GM19043 (cell line): ENCODE measurements at regions not wholly inside any gene's neighbourhood (a gene's known extent, or its start where the extent isn't known, plus 50 kb on each side); places are given as distances from the start of the nearest gene placed in this dataset.

Source experiments
- ATAC-seq: cut with Tn5 transposase; IDR thresholded peaks from one replicate; pipeline ENCODE4 v1.9.1; 2021; ENCODE audit warnings: low read depth; ENCODE audit not compliant: unreplicated experiment

DNA sequence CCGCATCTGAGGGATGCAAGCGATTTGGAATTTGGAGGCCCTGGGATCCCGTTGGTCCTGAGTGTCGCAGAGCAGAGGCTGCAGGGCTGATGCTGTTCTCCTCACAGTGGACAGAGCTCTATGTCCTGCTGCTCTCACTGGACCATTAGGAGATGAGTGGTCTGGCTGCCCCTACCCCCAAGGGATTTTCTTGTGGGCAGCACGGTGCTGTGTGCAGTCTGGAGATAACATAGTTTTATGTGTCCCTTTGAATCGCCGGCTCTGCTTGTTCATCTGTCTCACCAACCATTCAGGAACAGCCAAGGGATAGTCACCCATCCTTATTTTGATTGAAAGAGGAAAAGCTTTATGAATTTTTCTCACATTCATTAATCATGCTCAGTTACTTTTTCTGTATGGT lies 49.9 kb downstream of the CHRM3 start:
- ATAC-seq, result no peak

DNA sequence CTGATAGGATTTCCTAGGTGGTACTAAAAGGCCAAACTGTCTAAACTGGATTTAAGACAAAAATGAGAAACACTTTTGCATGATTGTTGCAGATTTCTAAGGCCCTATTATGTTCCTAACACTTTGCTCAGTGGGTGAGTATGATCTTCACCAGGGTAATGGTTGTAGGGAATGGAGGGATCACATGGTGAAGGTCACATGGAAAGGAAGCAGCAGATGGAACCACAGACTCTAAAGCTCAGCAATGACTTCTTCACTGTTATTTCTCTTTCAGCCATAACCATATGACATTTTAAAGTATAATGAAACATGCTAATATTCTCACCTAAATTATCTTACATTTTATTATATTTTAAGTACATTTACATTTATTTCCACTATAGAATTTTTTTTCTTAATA lies 51.5 kb downstream of the CHRM3 start:
- no peak for ATAC-seq

DNA sequence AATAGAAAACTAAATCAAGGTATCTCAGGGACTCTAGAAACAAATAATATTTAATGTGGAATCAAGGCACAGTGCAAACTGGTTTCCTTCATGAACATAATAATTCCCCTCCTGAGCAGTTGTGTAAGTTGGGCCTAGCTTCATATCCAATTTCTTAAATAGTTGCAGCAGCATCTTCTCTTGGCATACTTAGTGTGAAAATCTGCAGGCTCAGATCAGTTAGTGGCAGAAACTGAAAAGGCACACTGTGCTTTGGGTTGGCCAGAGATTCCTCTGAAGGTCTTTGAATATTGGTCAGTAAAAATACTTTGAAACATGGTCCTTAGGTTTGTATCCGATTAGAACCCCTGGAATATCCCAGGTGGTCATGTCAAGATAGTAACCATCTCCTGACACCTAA lies 52.5 kb downstream of the CHRM3 start:
- no peak for ATAC-seq

DNA sequence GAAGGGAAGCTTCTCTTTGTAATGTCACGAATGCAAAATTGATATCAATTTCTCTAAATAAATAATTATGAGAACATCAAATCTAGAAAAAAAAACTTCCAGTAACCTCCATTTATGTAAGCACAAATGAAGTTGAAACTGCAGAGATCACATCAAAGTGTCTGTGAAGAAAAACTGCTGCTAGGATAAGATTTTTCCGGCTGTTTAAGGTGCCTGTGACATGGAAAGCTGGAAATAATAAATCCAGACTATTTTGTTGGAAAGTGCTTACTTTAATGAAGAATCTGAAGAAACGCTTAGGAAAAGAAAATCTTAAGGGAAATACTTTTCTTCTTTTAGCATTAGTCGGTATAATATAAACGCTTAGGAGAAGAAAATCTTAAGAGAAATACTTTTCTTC lies 57.0 kb downstream of the CHRM3 start:
- ATAC-seq, result no peak

DNA sequence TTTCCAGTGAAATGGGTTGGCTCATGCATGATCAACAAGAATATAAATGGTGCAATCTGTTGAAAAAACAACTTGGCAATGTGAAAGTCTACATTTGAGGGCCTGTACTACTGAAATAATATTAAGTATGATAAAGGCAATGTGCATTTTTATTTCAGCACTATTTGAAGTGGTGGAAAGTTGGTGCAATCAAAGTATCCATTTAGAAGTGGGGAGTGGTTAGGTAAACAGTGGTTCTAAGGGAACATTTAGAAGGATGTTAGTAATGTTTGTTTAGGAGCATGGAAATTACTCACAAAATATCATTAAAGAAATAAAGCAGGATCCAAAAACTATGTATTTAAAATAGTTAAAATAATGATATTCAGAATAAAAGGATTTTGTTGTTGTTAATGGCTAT lies 60.2 kb downstream of the CHRM3 start:
- no peak for ATAC-seq

DNA sequence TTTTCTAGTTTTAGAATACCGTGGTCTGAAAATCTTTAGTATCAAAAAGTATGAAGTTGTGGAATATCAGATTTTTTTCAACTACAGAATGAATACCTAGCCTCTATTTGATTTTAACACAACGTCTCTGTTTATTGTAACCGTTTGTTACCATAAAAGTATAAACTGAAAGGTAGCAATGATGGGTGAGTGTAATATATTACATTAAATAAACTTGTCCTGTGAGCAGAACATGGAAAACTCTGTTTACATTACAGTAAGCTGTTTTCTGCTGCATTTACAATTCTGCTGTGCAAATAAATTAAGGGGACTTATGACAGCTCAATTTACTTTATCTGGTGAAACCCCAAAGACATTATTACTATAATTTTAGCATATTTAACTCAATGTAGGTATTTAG lies 62.5 kb downstream of the CHRM3 start:
- ATAC-seq, result no peak

DNA sequence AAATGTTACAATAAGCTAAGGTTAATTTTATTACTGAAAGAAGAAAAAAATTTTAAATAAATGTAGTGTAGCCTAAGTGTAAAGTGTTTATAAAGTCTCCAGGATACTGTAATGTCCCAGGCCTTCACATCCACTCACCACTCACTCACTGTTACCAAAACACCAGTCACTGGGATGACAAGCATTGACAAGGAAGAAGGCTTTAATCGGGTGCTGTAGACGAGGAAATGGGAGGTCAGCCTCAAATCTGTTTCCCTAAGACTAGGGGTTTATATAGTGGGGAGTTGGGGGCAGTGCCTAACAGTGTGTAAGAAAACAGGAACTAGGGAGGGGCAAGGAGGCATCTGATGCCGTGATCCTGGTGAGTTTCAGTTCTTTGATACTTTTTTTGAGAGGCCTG lies 69.4 kb downstream of the CHRM3 start:
- no peak for ATAC-seq

DNA sequence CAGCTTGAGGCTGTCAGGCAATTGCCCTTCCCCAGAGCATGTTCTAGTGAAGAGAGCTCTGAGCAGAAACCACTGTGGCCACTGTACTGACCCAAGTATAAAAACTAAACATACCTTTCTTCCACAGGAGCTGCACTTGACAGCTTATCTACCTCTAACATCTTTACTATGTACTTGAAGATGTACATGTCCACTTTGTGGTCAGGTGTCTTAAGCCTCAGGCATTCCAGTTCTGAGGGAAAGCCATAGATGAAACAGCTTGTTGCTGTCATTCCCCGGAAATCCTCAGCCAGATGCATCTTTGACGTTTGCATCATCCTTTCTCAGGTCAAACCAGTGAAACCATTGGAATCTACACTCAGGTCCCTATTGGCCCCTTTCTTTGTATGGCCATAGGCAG lies 70.4 kb downstream of the CHRM3 start:
- ATAC-seq, result no peak

DNA sequence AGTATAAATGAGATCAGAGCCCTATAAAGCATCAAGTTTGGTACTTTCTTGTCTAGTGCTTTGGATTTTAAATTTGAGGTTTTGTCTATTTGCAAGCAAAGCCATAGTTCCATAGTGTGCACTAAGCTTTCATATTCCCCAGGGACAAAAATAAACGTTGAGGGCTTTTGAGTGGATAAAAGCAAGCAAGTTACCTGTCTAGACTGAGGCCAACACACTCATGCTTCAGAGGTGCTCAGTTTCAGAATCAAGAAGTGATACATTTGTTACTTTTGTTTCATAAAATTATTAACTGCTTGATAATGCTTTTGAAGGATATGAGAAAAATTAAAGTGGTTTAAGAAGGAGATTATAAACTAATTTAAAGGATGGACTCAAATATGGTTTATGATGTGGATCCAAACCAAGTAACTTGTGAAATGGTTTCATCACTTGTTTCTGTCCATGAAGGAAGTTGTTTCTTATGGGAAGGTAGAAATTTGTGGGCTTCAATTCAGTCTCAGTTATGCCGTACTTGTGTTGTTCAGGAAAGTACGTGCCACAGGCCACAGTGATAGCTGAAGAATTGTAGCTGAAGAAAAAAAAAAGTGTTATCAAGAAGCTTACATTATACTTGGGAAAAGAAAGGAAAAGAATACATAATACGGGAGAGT lies 71.2 kb downstream of the CHRM3 start:
- peak; percentile 39 for ATAC-seq

DNA sequence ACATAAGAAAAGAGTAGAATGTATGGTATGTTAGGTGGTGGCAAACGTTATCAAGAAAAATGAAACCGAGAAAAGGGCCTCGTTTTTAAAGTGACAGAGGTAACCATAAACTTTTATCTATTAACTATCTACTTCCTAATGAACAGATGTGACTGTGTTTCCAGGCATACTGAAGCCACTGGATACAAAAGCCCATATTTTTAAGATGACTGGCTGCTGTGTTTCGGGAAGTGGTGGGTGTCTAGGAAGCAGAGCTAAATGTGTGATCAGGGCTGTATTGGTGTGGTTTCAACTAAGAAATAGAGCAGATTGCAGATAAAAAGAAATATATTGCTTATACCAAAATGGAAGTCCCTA lies 71.8 kb downstream of the CHRM3 start:
- ATAC-seq, result peak; percentile 62

DNA sequence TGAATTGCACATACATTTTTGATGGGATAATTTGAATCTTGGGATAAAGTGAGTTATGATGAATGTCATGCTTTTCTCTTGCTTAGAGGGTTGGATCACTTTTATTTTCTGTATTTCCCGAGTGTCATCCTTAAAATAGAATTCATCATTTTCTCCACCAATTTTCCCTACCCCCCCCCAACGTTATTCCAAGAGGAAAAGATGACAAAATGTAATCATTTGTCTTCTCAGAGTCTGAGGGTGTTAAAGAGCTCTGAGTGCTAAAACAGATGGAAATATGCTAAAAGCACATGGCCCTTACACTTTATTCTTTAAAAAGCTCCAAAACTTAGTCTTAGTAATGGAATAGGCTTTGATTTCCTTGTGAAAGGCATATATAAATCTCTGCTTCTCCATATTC lies 81.4 kb downstream of the CHRM3 start:
- ATAC-seq, result no peak

DNA sequence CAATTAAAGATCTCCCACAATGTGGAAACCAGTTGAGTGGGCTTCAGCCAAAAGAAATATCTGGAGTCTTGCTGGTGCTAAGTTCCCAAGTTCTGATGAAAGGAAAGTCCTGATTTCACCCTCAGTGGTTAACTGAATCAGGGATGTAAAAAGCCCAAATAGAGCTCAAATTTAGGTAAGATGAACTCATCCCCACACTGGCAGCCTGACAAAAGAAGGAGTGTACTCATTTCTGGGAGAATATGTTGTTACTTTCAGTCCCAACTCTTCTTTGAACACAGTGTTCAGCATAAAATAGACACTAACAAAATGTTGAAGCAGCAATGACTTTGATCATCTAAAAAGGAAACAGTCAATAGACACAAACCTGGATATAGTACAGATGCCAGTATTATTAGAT lies 91.7 kb downstream of the CHRM3 start:
- ATAC-seq, result no peak

DNA sequence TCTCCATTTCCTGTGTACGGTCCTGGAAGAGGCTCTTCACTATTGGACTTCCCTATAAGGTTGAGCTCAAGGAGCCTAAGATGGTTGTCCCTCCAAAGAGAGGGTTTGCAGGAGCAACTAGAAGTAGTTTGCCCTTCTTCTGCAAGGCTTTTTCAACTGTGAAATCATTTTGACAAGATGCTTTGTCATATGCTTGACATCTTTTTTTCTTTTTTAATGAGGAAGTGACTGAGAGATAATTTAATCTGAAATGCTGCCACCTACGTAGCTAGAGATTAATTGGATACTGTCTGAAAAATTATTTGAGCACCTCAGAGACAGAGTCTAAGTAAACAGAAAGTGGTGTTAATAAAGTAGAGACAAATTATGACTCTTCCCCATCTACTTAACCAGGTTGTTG lies 97.0 kb downstream of the CHRM3 start:
- no peak for ATAC-seq

DNA sequence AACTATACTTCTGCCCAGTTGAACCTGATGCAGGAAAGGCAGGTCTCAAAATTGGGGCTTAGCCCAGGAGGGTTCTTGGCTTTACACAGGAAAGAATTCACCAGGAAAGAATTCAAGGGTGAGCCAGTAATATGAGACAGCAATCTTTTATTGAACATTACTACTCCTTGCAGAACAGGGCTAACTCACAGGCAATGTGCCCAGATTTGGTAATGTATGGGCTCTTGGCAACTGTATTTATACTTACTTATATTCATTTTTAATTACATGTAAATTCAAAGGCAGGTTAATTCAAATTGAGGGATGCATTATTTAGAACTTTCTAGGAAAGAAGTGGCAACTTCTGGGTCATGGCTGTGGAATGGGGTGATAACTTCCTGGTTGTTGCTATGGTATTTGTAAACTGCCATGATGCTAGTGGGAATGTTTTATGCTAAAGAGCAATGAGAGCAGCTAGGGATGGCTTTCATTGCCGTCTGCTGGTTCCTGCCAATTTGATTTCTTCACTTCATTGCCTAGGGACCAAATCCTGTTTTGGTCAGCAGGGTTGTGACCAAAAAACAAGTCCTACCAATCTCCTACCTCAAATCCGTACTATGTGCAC lies 107.5 kb downstream of the CHRM3 start:
- no peak for ATAC-seq

DNA sequence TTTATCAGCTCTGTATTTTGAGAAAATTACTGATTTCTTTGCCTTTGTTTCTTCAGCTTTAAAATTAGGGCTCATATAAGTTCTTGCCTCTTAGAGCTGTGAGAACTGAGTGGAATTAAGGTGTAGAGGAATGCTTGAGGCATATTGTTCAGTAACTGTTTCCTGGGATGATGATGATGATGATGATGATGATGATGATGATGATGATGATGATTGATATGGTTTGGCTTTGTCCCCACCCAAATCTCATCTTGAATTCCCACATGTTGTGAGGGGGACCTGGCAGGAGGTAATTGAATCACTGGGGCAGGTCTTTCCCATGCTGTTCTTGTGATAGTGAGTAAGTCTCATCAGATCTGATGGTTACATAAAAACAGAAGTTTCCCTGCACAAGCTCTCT lies 118.7 kb downstream of the CHRM3 start:
- no peak for ATAC-seq

DNA sequence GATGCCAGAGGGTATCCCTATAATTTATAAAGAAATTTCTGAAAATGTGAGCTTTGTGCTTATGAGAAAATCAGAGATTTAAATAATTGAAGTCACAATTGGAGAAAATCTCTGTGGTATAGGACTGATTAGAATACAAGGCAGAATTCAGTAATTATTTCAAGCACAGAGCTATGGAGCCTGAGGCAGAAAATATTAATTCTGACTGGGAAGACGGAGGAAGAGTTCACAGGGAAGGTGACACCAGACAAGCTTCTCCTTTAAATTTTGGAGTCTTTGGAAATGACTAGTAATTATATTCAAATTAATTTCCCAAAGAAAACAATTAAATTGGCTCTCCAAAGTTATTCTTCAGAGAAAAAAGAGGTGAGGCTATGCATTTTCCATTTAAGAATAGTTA lies 121.5 kb downstream of the CHRM3 start:
- ATAC-seq, result no peak

DNA sequence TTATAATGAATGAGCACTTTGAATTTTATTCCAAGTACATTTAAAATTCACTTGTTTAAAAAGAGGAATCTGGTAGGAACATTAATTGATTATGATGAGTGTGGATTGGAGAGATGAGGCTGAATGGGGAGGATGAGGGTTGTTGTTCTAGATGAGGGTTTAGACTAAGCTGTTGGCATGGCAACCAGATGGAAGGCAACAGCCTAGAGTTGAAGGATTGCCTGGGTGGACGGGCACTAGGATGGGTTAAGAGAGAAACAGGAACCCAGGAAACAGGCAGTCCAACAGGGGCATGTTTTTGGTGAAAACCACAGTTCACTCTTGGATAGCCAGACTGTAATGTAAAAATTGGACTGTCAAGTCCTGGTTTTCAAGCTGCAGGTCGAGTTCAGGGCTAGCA lies 125.5 kb downstream of the CHRM3 start:
- ATAC-seq, result no peak

DNA sequence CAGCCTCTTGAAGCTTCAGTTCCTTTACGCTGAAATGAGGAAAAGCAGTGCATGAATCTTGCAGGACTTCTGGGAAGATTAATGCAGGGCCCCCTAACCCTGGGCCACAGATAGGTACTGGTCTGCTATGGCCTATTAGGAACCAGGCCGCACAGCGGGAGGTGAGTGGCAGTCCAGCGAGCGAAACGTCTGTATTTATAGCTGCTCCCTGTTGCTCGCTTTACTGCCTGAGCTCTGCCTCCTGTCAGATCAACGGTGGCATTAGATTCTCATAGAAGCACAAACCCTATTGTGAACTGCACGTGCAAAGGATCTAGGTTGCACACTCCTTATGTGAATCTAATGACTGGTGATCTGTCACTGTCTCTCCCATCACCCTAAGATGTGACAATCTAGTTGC lies 130.2 kb downstream of the CHRM3 start:
- no peak for ATAC-seq

DNA sequence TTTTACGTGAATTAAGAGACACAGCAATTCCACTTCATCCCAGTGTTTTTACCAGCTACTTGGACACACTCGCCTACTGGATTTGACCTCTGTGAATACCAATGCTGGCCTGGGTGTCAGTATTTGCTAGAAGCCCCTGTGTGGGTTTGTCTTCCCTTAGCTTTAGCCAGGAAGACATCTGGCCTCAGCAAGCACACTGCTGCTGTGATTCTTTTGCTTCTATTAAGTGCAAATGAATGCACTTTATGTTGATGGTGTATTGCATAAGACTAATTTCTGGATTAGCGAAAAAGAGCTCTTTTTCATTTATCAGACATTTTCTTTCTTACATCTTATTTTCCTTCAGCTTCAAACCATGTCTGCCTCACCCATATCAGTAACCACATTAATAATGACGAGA lies 140.0 kb downstream of the CHRM3 start:
- no peak for ATAC-seq

DNA sequence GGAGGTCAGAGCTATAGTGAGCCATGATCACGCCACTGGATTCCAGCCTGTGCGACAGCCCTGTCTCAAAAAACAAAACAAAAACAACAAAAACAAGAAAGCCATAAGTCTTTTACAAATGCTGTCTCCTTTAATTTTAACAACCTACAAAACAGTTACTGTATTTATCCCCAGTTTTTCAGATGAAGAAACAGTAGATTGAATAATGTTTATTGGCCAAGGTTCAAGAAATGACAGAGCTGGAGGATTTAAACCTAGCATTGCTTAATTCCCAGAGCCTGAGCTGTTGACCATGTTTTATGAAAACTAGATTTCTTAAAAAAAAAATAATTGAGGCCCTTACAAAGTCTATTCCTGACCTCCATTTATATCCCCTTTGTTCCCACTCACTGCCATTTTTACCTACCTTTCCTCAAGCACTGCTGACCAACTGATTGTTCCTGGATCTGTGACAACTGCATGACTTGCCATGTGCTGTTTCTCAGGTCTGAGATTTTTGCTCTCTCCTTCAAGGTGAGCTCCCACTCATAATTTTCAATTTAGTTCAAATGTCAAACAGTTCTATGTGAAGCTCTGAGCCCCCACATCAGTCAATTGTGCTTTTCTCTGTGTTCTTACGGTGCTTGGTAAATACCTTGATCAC lies 140.8 kb downstream of the CHRM3 start:
- no peak for ATAC-seq

DNA sequence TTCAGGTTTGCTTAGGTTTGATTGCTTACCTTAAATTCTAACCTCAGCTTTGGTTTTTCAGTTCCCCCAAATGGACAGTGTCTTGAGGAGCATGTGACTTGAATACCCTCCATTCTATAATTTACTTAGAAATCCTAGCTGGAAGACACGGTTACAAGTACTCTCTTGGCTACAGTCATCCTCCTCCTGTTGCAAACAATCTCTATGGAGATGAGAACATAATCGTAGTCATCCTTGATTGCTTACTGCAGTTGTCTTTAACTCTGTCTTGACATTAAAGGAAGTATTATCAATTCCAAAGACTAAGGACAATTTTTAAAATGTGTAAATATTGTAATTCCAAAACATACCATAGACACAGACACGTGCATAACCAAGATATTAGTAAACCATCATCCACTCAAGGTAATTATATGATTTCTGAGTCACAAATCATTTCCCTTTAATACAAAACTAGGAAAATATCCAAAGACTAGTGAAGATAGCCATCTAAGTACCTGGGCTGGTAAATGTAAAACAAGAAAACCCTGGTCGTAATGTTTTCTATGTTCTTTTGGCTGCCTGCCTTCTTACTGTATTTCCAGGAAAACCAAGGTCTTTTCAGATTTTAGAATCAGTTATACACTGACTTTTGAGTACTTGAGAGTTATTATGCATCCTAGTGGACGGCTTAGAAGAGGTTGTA lies 149.9 kb downstream of the CHRM3 start:
- no peak for ATAC-seq

DNA sequence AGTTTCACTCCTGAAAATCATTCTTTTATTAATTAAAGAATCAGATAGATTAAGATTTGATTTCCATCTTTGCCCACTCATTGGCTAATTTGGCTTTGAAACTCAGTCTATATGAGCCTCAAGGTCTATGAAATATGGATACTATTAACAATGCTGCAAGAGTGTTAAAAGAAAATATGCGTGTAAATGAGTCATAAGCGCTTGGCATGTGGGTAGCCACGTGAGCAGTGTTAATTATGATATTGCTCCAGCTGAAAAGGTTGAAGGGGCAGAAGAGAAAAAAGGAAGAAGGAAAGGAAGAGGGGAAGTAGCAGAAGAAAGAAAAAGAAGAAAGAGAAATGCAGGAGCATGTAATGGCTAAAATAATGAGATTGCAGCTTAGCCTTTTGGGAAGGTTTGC lies 151.4 kb downstream of the CHRM3 start:
- no peak for ATAC-seq
